Chondrocyte (in vitro differentiated cells): ENCODE measurements at regions not wholly inside any gene's neighbourhood (a gene's known extent, or its start where the extent isn't known, plus 50 kb on each side); places are given as distances from the start of the nearest gene placed in this dataset.

Experiments
- DNase-seq: peaks from one replicate; pipeline ENCODE4 v3.0.0; 2021; ENCODE audit warnings: mixed read lengths, low spot score
- H3K27ac Mint-ChIP-seq: one replicate; pipeline ENCODE4 v1.8.0; 2021; ENCODE audit warnings: mild to moderate bottlenecking, moderate library complexity, mixed read lengths; ENCODE audit not compliant: unreplicated experiment
- H3K27me3 Mint-ChIP-seq: 2 replicates; pipeline ENCODE4 v1.8.0; 2021; ENCODE audit warnings: low read depth, mixed read lengths
- H3K36me3 Mint-ChIP-seq: 2 replicates; pipeline ENCODE4 v1.8.0; 2021; ENCODE audit warnings: low read depth, mixed read lengths
- H3K4me1 Mint-ChIP-seq: 2 replicates; pipeline ENCODE4 v1.8.0; 2021; ENCODE audit warnings: low read depth, mild to moderate bottlenecking, mixed read lengths
- H3K4me3 Mint-ChIP-seq: one replicate; pipeline ENCODE4 v1.8.0; 2021; ENCODE audit warnings: mild to moderate bottlenecking, moderate library complexity, mixed read lengths; ENCODE audit not compliant: unreplicated experiment
- H3K9me3 Mint-ChIP-seq: 2 replicates; pipeline ENCODE4 v1.8.0; 2021; ENCODE audit warnings: low read depth, mixed read lengths
- TF ChIP-seq, protein P1 (sequence below): fragments of 200-600 bp; sonication (generic); IDR thresholded peaks from 2 replicates; pipeline ENCODE4 v1.5.0; 2021; ENCODE audit warnings: antibody characterized with exemption, mild to moderate bottlenecking, moderate library complexity

- H3K27ac Mint-ChIP-seq = no peak overlapping the region
- TF ChIP-seq, protein P1, sequence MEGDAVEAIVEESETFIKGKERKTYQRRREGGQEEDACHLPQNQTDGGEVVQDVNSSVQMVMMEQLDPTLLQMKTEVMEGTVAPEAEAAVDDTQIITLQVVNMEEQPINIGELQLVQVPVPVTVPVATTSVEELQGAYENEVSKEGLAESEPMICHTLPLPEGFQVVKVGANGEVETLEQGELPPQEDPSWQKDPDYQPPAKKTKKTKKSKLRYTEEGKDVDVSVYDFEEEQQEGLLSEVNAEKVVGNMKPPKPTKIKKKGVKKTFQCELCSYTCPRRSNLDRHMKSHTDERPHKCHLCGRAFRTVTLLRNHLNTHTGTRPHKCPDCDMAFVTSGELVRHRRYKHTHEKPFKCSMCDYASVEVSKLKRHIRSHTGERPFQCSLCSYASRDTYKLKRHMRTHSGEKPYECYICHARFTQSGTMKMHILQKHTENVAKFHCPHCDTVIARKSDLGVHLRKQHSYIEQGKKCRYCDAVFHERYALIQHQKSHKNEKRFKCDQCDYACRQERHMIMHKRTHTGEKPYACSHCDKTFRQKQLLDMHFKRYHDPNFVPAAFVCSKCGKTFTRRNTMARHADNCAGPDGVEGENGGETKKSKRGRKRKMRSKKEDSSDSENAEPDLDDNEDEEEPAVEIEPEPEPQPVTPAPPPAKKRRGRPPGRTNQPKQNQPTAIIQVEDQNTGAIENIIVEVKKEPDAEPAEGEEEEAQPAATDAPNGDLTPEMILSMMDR = no peak
- DNase-seq = no peak
Observed at GRCh38 chr11:100576718-100577021, 110.4 kb upstream of the ARHGAP42 start.

DNA sequence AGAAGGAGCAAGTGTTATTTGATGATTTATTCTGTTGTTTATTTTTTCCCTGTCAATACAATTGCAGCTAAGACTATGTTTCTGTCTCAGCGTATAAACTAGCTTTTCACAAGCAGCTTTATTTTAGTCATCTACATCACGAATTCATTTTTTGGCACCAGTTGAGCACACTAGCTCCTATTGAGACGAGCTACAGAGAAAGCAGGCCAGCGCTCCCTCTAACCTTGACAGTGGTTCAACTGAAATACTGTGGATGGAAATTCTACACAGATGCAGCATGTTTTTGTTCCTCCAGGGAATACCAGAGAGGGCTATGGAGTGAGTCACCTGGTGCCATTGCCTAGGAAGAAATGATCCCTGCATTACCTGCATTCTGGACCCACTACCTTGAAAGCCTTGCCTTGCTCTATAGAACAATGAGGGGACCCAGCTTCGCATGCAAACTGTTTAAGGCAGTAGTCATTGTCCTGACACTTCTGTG is 108.2 kb upstream of the ARHGAP42 start:
- H3K4me1 Mint-ChIP-seq = peaks cover 6% of the 10 kb centered on the region
- TF ChIP-seq, protein P1 = no peak
- H3K4me3 Mint-ChIP-seq = no peak overlapping the region
- H3K9me3 Mint-ChIP-seq = no peaks in the 10 kb centered on the region
- H3K27me3 Mint-ChIP-seq = no peaks in the 10 kb centered on the region
- DNase-seq = no peak
- no peaks in the 10 kb centered on the region for H3K36me3 Mint-ChIP-seq
- H3K27ac Mint-ChIP-seq = no peak overlapping the region

More at GRCh38 chr11:100576718-100577021, 110.4 kb upstream of the ARHGAP42 start:
- no peaks in the 10 kb centered on the region for H3K36me3 Mint-ChIP-seq
- H3K4me1 Mint-ChIP-seq = peaks cover 6% of the 10 kb centered on the region
- H3K27me3 Mint-ChIP-seq = no peaks in the 10 kb centered on the region
- H3K4me3 Mint-ChIP-seq = no peak overlapping the region
- H3K9me3 Mint-ChIP-seq = no peaks in the 10 kb centered on the region

GRCh38 chr11:100581318-100581717 is 105.8 kb upstream of the ARHGAP42 start:
- DNase-seq = no peak
- TF ChIP-seq, protein P1 = no peak
- no peaks in the 10 kb centered on the region for H3K27me3 Mint-ChIP-seq
- H3K4me1 Mint-ChIP-seq = peaks cover 2% of the 10 kb centered on the region
- no peak overlapping the region for H3K27ac Mint-ChIP-seq
- no peaks in the 10 kb centered on the region for H3K36me3 Mint-ChIP-seq
- H3K4me3 Mint-ChIP-seq = no peak overlapping the region
- no peaks in the 10 kb centered on the region for H3K9me3 Mint-ChIP-seq

DNA sequence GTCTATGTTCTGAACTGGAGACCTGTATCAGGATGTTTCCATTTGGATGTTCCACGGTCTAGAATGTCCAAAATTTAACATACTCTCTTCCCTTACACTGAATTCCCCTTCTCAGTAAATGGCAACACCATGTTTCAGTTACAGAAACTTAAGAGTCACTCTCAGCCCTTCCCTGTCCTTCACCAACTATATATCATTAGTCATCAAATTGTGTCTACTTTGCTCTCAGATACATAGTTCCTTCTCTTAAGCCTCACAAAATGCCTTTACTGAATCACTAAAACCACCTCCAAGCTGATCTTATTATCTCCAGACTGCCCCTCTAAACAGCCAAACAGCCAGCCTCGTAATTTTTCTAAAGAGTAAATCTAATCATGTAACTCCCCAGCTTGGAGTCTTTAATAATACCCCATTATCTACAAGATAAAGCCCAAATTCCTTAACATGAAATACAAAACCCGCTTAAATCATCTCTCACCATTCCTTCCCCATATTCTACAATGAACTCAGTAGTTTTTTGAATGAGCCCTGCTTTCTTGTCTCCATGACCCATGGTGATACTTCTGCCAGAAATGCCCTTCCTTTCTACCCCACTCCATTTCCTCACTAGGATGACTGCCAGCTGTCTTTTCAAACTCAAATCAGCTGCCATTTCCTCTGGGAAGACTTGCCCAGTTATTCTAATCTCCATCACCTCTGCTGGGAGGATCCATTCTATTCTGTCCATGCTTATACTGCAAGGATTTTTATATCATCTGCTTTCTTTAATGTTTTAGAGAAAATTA is 102.7 kb upstream of the ARHGAP42 start:
- Mint-ChIP-seq H3K4me1 (no peaks in the 10 kb centered on the region), H3K27ac (no peak overlapping the region), H3K36me3 (peaks cover 2% of the 10 kb centered on the region), H3K9me3 (no peaks in the 10 kb centered on the region), H3K4me3 (no peak overlapping the region), H3K27me3 (peaks cover 5% of the 10 kb centered on the region)
- no peak for DNase-seq
- TF ChIP-seq, protein P1 = no peak

GRCh38 chr11:100585728-100586127 is 101.4 kb upstream of the ARHGAP42 start:
- TF ChIP-seq, protein P1 = no peak
- Mint-ChIP-seq H3K4me3 (no peak overlapping the region), H3K27me3 (peaks cover 6% of the 10 kb centered on the region), H3K4me1 (no peaks in the 10 kb centered on the region), H3K9me3 (peaks cover 6% of the 10 kb centered on the region), H3K27ac (no peak overlapping the region), H3K36me3 (peaks cover 5% of the 10 kb centered on the region)
- DNase-seq = no peak
